H1 (cell line): ENCODE measurements at regions not wholly inside any gene's neighbourhood (a gene's known extent, or its start where the extent isn't known, plus 50 kb on each side); places are given as distances from the start of the nearest gene placed in this dataset.

Source experiments
- CTCF ChIA-PET: fragments of 300-600 bp; sonication (Branson Sonifier 250); formaldehyde crosslinking; loops from one replicate; lab custom pipeline; 2021; ENCODE audit not compliant: partially characterized antibody; lab: Charles Lee
- POLR2A ChIA-PET: fragments of 300-600 bp; sonication (Branson Sonifier 250); formaldehyde crosslinking; loops from one replicate; lab custom pipeline; 2021; ENCODE audit warnings: inconsistent platforms; ENCODE audit not compliant: partially characterized antibody; lab: Charles Lee
- DNase-seq, 2 experiments: peaks; one replicate each; pipeline versions ENCODE4 v3.0.0 to v3.0.0-alpha.2; 2010 to 2022; ENCODE audit warnings: low spot score in 2 of 2, low read depth in 1 of 2, mixed read lengths in 1 of 2
- FAIRE-seq: peaks from 2 replicates; lab custom pipeline; 2011; peaks lifted over from hg19 to GRCh38; lab: Jason Lieb, UNC
- H2AFZ ChIP-seq: 2 replicates; pipeline ENCODE4 v1.8.1; 2012; ENCODE audit warnings: low read length, inconsistent platforms
- H2AK5ac ChIP-seq: 2 replicates; pipeline ENCODE4 v1.6.1; 2013; ENCODE audit warnings: low read depth, low read length
- H2BK120ac ChIP-seq: replicated peaks from 2 replicates; pipeline ENCODE3; 2013; ENCODE audit warnings: low read depth, low read length, inconsistent platforms
- H2BK12ac ChIP-seq: 2 replicates; pipeline ENCODE4 v1.6.1; 2013; ENCODE audit warnings: low read depth, low read length
- H2BK15ac ChIP-seq: 2 replicates; pipeline ENCODE4 v1.6.1; 2013; ENCODE audit warnings: low read length
- H2BK20ac ChIP-seq: 2 replicates; pipeline ENCODE4 v1.6.1; 2013; ENCODE audit warnings: low read length
- H2BK5ac ChIP-seq: 2 replicates; pipeline ENCODE4 v1.6.1; 2013; ENCODE audit warnings: low read depth, low read length
- H3K14ac ChIP-seq: 2 replicates; pipeline ENCODE4 v1.6.1; 2013; ENCODE audit warnings: inconsistent platforms; ENCODE audit not compliant: insufficient read length
- H3K18ac ChIP-seq: 2 replicates; pipeline ENCODE4 v1.6.1; 2013; ENCODE audit warnings: low read length; ENCODE audit errors: extremely low read depth
- H3K23ac ChIP-seq: 2 replicates; pipeline ENCODE4 v1.6.1; 2013; ENCODE audit warnings: inconsistent platforms; ENCODE audit not compliant: insufficient read length
- H3K23me2 ChIP-seq: 2 replicates; pipeline ENCODE4 v1.6.1; 2013; ENCODE audit warnings: low read depth, low read length
- H3K27ac ChIP-seq: 2 replicates; pipeline ENCODE4 v1.6.1; 2011; ENCODE audit warnings: low read depth, low read length, inconsistent platforms
- H3K27me3 ChIP-seq, 4 experiments: replicated peaks in 1 of 4; 1 replicate in 1 of 4; 2 replicates in 3 of 4; pipeline versions ENCODE4 v1.6.1 to v1.8.1; 2011 to 2013; ENCODE audit warnings: low read length in 3 of 4, mild to moderate bottlenecking in 3 of 4, inconsistent platforms in 2 of 4, mixed read lengths in 2 of 4, moderate library complexity in 1 of 4; ENCODE audit not compliant: control insufficient read depth in 3 of 4, insufficient read depth in 3 of 4; ENCODE audit errors: extremely low read depth in 1 of 4
- H3K36me3 ChIP-seq, 4 experiments: 2 replicates each; pipeline versions ENCODE4 v1.6.1 to v1.8.1; 2011 to 2013; ENCODE audit warnings: mild to moderate bottlenecking in 4 of 4, low read length in 3 of 4, moderate library complexity in 2 of 4, control low read depth in 1 of 4, inconsistent platforms in 1 of 4; ENCODE audit not compliant: insufficient read depth in 4 of 4, control insufficient read depth in 2 of 4
- H3K4ac ChIP-seq: replicated peaks from 2 replicates; pipeline ENCODE3; 2013; ENCODE audit warnings: low read length, low read depth, mixed read lengths, inconsistent platforms; ENCODE audit not compliant: insufficient read length
- H3K4me1 ChIP-seq, 4 experiments: replicated peaks in 1 of 4; 1 replicate in 1 of 4; 2 replicates in 3 of 4; pipeline versions ENCODE4 v1.6.1 to v1.8.1; 2011 to 2013; ENCODE audit warnings: low read length in 3 of 4, inconsistent platforms in 2 of 4, mixed read lengths in 1 of 4; ENCODE audit not compliant: insufficient read depth in 4 of 4, control insufficient read depth in 3 of 4
- H3K4me2 ChIP-seq, 2 experiments: 2 replicates each; pipeline versions ENCODE4 v1.6.1 to v1.8.1; 2011 to 2013; ENCODE audit warnings: low read depth in 2 of 2, low read length in 2 of 2, control low read depth in 1 of 2, inconsistent platforms in 1 of 2, mild to moderate bottlenecking in 1 of 2; ENCODE audit not compliant: insufficient read depth in 1 of 2
- H3K4me3 ChIP-seq, 4 experiments: fragments of 200-600, 300-600 bp in 1 of 4; sonication (generic), shearing (Covaris generic), sonication (Bioruptor Twin) in 1 of 4; 2 replicates each; pipeline versions ENCODE4 v1.5.1 to v1.8.1; 2011 to 2016; ENCODE audit warnings: low read length in 4 of 4, low read depth in 3 of 4, control low read depth in 2 of 4, inconsistent platforms in 2 of 4, mild to moderate bottlenecking in 2 of 4, mixed read lengths in 1 of 4, moderate library complexity in 1 of 4; ENCODE audit not compliant: insufficient read depth in 2 of 4; ENCODE audit errors: extremely low read depth in 1 of 4
- H3K56ac ChIP-seq: replicated peaks from 2 replicates; pipeline ENCODE3; 2013; ENCODE audit warnings: low read depth, mild to moderate bottlenecking, mixed read lengths, low read length, inconsistent platforms; ENCODE audit not compliant: insufficient read length
- H3K79me1 ChIP-seq: 2 replicates; pipeline ENCODE4 v1.6.1; 2013; ENCODE audit warnings: low read depth, low read length, control low read depth
- H3K79me2 ChIP-seq, 2 experiments: 2 replicates each; pipeline versions ENCODE4 v1.6.1 to v1.8.1; 2012 to 2013; ENCODE audit warnings: low read length in 2 of 2, mild to moderate bottlenecking in 2 of 2, inconsistent platforms in 1 of 2; ENCODE audit not compliant: insufficient read depth in 2 of 2, control insufficient read depth in 1 of 2
- H3K9ac ChIP-seq, 4 experiments: replicated peaks in 1 of 4; 1 replicate in 1 of 4; 2 replicates in 3 of 4; pipeline versions ENCODE4 v1.6.1 to v1.8.1; 2011 to 2013; ENCODE audit warnings: low read depth in 3 of 4, low read length in 3 of 4, control low read depth in 2 of 4, mild to moderate bottlenecking in 2 of 4, moderate library complexity in 2 of 4, inconsistent platforms in 1 of 4; ENCODE audit errors: extremely low read depth in 1 of 4
- H3K9me3 ChIP-seq, 2 experiments: 2 replicates each; pipeline versions ENCODE4 v1.6.1 to v1.8.1; 2012 to 2013; ENCODE audit warnings: mild to moderate bottlenecking in 2 of 2, moderate library complexity in 2 of 2, control low read depth in 1 of 2, inconsistent platforms in 1 of 2, low read depth in 1 of 2, low read length in 1 of 2, mixed read lengths in 1 of 2; ENCODE audit not compliant: insufficient read depth in 2 of 2
- H4K20me1 ChIP-seq, 2 experiments: replicated peaks in 1 of 2; 2 replicates each; pipeline versions ENCODE3 to v1.8.1; 2011 to 2013; ENCODE audit warnings: inconsistent platforms in 2 of 2, low read length in 2 of 2, mild to moderate bottlenecking in 1 of 2; ENCODE audit not compliant: insufficient read depth in 2 of 2, control insufficient read depth in 1 of 2
- H4K5ac ChIP-seq: 2 replicates; pipeline ENCODE4 v1.6.1; 2013; ENCODE audit warnings: low read length, low read depth, mixed read lengths, inconsistent platforms; ENCODE audit not compliant: insufficient read length
- H4K8ac ChIP-seq: 2 replicates; pipeline ENCODE4 v1.8.0; 2013; ENCODE audit warnings: mild to moderate bottlenecking, moderate library complexity, low read length, inconsistent platforms; ENCODE audit not compliant: insufficient read depth; ENCODE audit errors: extremely low read depth
- H4K91ac ChIP-seq: replicated peaks from 2 replicates; pipeline ENCODE3; 2013; ENCODE audit warnings: low read length, mixed read lengths, inconsistent platforms; ENCODE audit not compliant: insufficient read length
- BACH1 ChIP-seq: IDR thresholded peaks from 2 replicates; pipeline ENCODE4 v1.6.1; 2012; ENCODE audit warnings: low read length, improper control_type of control experiment
- CTBP2 ChIP-seq: IDR thresholded peaks from 2 replicates; pipeline ENCODE4 v1.7.0; 2011; ENCODE audit warnings: borderline replicate concordance, mild to moderate bottlenecking, moderate library complexity, mixed read lengths, low read length; ENCODE audit not compliant: insufficient read depth, insufficient read length
- HDAC2 ChIP-seq, 2 experiments: fragments of 300-600 bp in 1 of 2; sonication (generic) in 1 of 2; IDR thresholded peaks; 2 replicates each; pipeline ENCODE4 v1.6.1; 2011 to 2012; ENCODE audit warnings: low read depth in 2 of 2, low read length in 2 of 2, mild to moderate bottlenecking in 2 of 2, moderate library complexity in 2 of 2, borderline replicate concordance in 1 of 2, inconsistent platforms in 1 of 2
- RFX5 ChIP-seq: IDR thresholded peaks from 2 replicates; pipeline ENCODE4 v1.6.1; 2011; ENCODE audit warnings: low read depth, low read length, improper control_type of control experiment, borderline replicate concordance
- TAF1 ChIP-seq: IDR thresholded peaks from 2 replicates; pipeline ENCODE4 v1.6.1; 2011; ENCODE audit warnings: mild to moderate bottlenecking, low read depth, low read length
- WGBS, 2 experiments: shearing (Covaris generic) in 1 of 2; methylation state at CpG; one replicate each; pipeline versions ENCODE4 v1.1.6 to v1.1.7; 2013 to 2015; ENCODE audit warnings: low lambda C conversion rate in 2 of 2, mixed read lengths in 2 of 2, inconsistent platforms in 1 of 2, low coverage in 1 of 2, missing lambda C conversion rate in 1 of 2; ENCODE audit not compliant: insufficient replicate concordance in 2 of 2, insufficient coverage in 1 of 2, insufficient read length in 1 of 2; ENCODE audit errors: extremely low coverage in 1 of 2, missing lambda C conversion rate in 1 of 2; 5-methylcytosine and 5-hydroxymethylcytosine counted together
- TF ChIP-seq, protein P1 (sequence below), 3 experiments: IDR thresholded peaks; 1 replicate in 2 of 3; 2 replicates in 1 of 3; pipeline versions ENCODE4 v1.5.1 to v1.6.1; 2011; ENCODE audit warnings: low read length in 3 of 3, mild to moderate bottlenecking in 3 of 3, inconsistent platforms in 2 of 3, low read depth in 1 of 3, moderate library complexity in 1 of 3; ENCODE audit not compliant: insufficient read depth in 1 of 3; ENCODE audit errors: control extremely low read depth in 1 of 3

- Histone ChIP-seq H4K8ac (no peak overlapping the region), H4K5ac (no peak overlapping the region), H3K4ac (no peak overlapping the region), H2BK15ac (no peak overlapping the region), H2BK20ac (no peak overlapping the region), H3K27ac (no peak overlapping the region), H3K14ac (no peak overlapping the region), H3K56ac (no peak overlapping the region), H3K27me3 (no peaks in the 10 kb centered on the region), H2AFZ (no peak overlapping the region), H3K18ac (no peak overlapping the region), H2BK120ac (no peak overlapping the region), H3K9ac (no peak overlapping the region), H3K4me3 (no peak overlapping the region), H3K79me1 (no peaks in the 10 kb centered on the region), H4K91ac (no peak overlapping the region), H2AK5ac (no peak overlapping the region; the same call in 1 of the 2 replicates), H3K9me3 (peaks cover 10 to 19% of the 10 kb centered on the region in 2 experiments; a peak in 3 of 4 replicates), H2BK12ac (no peak overlapping the region), H3K23ac (no peak overlapping the region), H3K79me2 (no peaks in the 10 kb centered on the region), H3K36me3 (no peaks in the 10 kb centered on the region), H3K23me2 (no peaks in the 10 kb centered on the region), H3K4me2 (no peak overlapping the region), H4K20me1 (no peaks in the 10 kb centered on the region), H3K4me1 (no peaks in the 10 kb centered on the region), H2BK5ac (no peak overlapping the region)
- DNase-seq (no peak), FAIRE-seq (no peak)
- 93% methylated on average over 4 of the region's 4 CpGs; no CpG with 5 or more reads in 1 of the 2 experiments for WGBS, 2 experiments
- CTCF ChIA-PET: interaction anchor here (0.8 to 1.3 kb wide), 6 partner anchors 10 to 445 kb away, joined by 3 to 5 read pairs (median 3); no protein-coding TSS in a partner anchor
- POLR2A ChIA-PET: no interaction called here
- TF ChIP-seq CTBP2 (no peak), TAF1 (no peak), BACH1 (no peak), HDAC2 (IDR thresholded peaks at IDR 0.05; ENCODE audit: borderline replicate concordance in 1 of 2, low read depth in 2 of 2, low read length in 2 of 2) (no peak), RFX5 (no peak)
- TF ChIP-seq, protein P1, sequence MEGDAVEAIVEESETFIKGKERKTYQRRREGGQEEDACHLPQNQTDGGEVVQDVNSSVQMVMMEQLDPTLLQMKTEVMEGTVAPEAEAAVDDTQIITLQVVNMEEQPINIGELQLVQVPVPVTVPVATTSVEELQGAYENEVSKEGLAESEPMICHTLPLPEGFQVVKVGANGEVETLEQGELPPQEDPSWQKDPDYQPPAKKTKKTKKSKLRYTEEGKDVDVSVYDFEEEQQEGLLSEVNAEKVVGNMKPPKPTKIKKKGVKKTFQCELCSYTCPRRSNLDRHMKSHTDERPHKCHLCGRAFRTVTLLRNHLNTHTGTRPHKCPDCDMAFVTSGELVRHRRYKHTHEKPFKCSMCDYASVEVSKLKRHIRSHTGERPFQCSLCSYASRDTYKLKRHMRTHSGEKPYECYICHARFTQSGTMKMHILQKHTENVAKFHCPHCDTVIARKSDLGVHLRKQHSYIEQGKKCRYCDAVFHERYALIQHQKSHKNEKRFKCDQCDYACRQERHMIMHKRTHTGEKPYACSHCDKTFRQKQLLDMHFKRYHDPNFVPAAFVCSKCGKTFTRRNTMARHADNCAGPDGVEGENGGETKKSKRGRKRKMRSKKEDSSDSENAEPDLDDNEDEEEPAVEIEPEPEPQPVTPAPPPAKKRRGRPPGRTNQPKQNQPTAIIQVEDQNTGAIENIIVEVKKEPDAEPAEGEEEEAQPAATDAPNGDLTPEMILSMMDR (IDR thresholded peaks at IDR 0.05; ENCODE audit: control extremely low read depth in 1 of 3, insufficient read depth in 1 of 3, low read depth in 1 of 3, low read length in 3 of 3): no peak
These were observed 481.5 kb upstream of the KLF6 start for GRCh38 chr10:4266416-4267085.
